Trophoblast cell (in vitro differentiated cells and primary cell): ENCODE measurements at regions not wholly inside any gene's neighbourhood (a gene's known extent, or its start where the extent isn't known, plus 50 kb on each side); places are given as distances from the start of the nearest gene placed in this dataset.

Source experiments
- DNase-seq, 2 donors: peaks; one replicate each; pipeline ENCODE4 v3.0.0-alpha.2; 2016
- H2AFZ ChIP-seq: 2 replicates; pipeline ENCODE4 v1.6.1; 2013; ENCODE audit warnings: low read length, moderate library complexity, mild to moderate bottlenecking; ENCODE audit not compliant: insufficient read depth, poor library complexity
- H2AK5ac ChIP-seq: 2 replicates; pipeline ENCODE4 v1.6.1; 2013; ENCODE audit warnings: mild to moderate bottlenecking, low read length
- H2BK120ac ChIP-seq: 2 replicates; pipeline ENCODE4 v1.6.1; 2013; ENCODE audit warnings: low read length, mild to moderate bottlenecking, moderate library complexity; ENCODE audit not compliant: insufficient read depth, poor library complexity
- H2BK12ac ChIP-seq: 2 replicates; pipeline ENCODE4 v1.6.1; 2013; ENCODE audit warnings: mild to moderate bottlenecking, low read length, moderate library complexity
- H2BK5ac ChIP-seq: 2 replicates; pipeline ENCODE4 v1.6.1; 2013; ENCODE audit warnings: low read length, low read depth, moderate library complexity, mild to moderate bottlenecking; ENCODE audit not compliant: poor library complexity
- H3K14ac ChIP-seq: 2 replicates; pipeline ENCODE4 v1.6.1; 2013; ENCODE audit warnings: mild to moderate bottlenecking, low read length
- H3K18ac ChIP-seq: 2 replicates; pipeline ENCODE4 v1.6.1; 2013; ENCODE audit warnings: mild to moderate bottlenecking, low read length
- H3K23ac ChIP-seq: 2 replicates; pipeline ENCODE4 v1.6.1; 2013; ENCODE audit warnings: low read length
- H3K27ac ChIP-seq: 2 replicates; pipeline ENCODE4 v1.5.1; 2013; ENCODE audit warnings: low read depth, mild to moderate bottlenecking, inconsistent platforms, low read length, moderate library complexity
- H3K27me3 ChIP-seq: 2 replicates; pipeline ENCODE4 v1.6.1; 2013; ENCODE audit warnings: inconsistent platforms, mild to moderate bottlenecking, low read length, moderate library complexity; ENCODE audit not compliant: insufficient read depth
- H3K36me3 ChIP-seq, 2 experiments: 1 replicate in 1 of 2; 2 replicates in 1 of 2; pipeline ENCODE4 v1.6.1; 2013; ENCODE audit warnings: low read length in 2 of 2, mild to moderate bottlenecking in 2 of 2, moderate library complexity in 1 of 2; ENCODE audit not compliant: insufficient read depth in 2 of 2, control insufficient read depth in 1 of 2
- H3K4ac ChIP-seq: 2 replicates; pipeline ENCODE4 v1.6.1; 2013; ENCODE audit warnings: low read depth, mild to moderate bottlenecking, low read length, moderate library complexity
- H3K4me1 ChIP-seq, 2 experiments: 1 replicate in 1 of 2; 2 replicates in 1 of 2; pipeline ENCODE4 v1.6.1; 2013; ENCODE audit warnings: low read length in 2 of 2, mild to moderate bottlenecking in 2 of 2, moderate library complexity in 1 of 2; ENCODE audit not compliant: insufficient read depth in 2 of 2, control insufficient read depth in 1 of 2
- H3K4me2 ChIP-seq: 2 replicates; pipeline ENCODE4 v1.6.1; 2013; ENCODE audit warnings: inconsistent platforms, mild to moderate bottlenecking, low read length, moderate library complexity
- H3K4me3 ChIP-seq: 2 replicates; pipeline ENCODE4 v1.5.1; 2013; ENCODE audit warnings: mild to moderate bottlenecking, low read depth, low read length, inconsistent platforms
- H3K79me1 ChIP-seq: one replicate; pipeline ENCODE4 v1.6.1; 2013; ENCODE audit warnings: low read length
- H3K79me2 ChIP-seq: 2 replicates; pipeline ENCODE4 v1.6.1; 2013; ENCODE audit warnings: low read length, mild to moderate bottlenecking; ENCODE audit not compliant: control insufficient read depth, insufficient read depth, poor library complexity
- H3K9ac ChIP-seq: 2 replicates; pipeline ENCODE4 v1.6.1; 2013; ENCODE audit warnings: mild to moderate bottlenecking, low read length
- H3K9me3 ChIP-seq: 2 replicates; pipeline ENCODE4 v1.6.1; 2013; ENCODE audit warnings: low read depth, mild to moderate bottlenecking, control low read depth, inconsistent platforms, low read length; ENCODE audit not compliant: insufficient read depth
- H4K12ac ChIP-seq: 2 replicates; pipeline ENCODE4 v1.6.1; 2013; ENCODE audit warnings: low read depth, mild to moderate bottlenecking, low read length, moderate library complexity
- H4K8ac ChIP-seq: 2 replicates; pipeline ENCODE4 v1.6.1; 2013; ENCODE audit warnings: low read depth, mild to moderate bottlenecking, low read length, moderate library complexity
- H4K91ac ChIP-seq: one replicate; pipeline ENCODE4 v1.6.1; 2013; ENCODE audit warnings: low read depth, mild to moderate bottlenecking, low read length, moderate library complexity
- WGBS: extraction: QIAGEN DNeasy Blood & Tissue Kit; methylation state at CpG from one replicate; pipeline ENCODE4 v1.1.7; 2013; ENCODE audit warnings: missing lambda C conversion rate; ENCODE audit not compliant: insufficient read length, insufficient coverage; ENCODE audit errors: extremely low coverage; 5-methylcytosine and 5-hydroxymethylcytosine counted together

GRCh38 chr7:156475666-156476065 is 164.9 kb upstream of the RNF32 start:
- DNase-seq, result no peak
- WGBS, result no CpG with 5 or more reads among the region's 5 CpGs

DNA sequence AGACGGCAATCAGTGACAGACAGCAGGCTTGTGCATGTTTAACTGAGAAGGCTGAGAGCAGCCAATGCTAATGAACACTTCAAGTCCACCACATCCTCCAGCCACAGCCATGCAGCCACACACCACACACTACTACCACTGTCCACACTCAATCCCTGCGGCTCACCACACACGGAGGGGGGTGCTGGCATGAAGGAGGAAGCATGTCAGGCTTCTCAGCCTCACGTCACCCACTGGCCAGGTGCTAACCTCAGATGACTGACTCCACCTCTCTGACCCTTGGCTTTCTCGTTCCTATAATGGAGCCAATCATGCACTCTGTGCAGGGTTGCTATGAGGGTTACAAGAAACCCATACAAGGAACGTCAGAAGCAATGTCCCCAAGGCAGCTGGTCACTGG is 165.4 kb upstream of the RNF32 start:
- no peaks in the 10 kb centered on the region for H3K79me2 ChIP-seq

More at GRCh38 chr7:156475666-156476065, 164.9 kb upstream of the RNF32 start:
- no peak overlapping the region for H2AFZ ChIP-seq
- no peaks in the 10 kb centered on the region for H3K79me2 ChIP-seq
- no peak overlapping the region for H3K14ac ChIP-seq
- H3K27me3 ChIP-seq, result no peaks in the 10 kb centered on the region
- H3K79me1 ChIP-seq, result no peaks in the 10 kb centered on the region
- H2BK5ac ChIP-seq, result no peak overlapping the region
- no peak overlapping the region for H3K18ac ChIP-seq
- no peaks in the 10 kb centered on the region for H3K36me3 ChIP-seq
- H3K4me3 ChIP-seq, result no peak overlapping the region
- H3K4ac ChIP-seq, result no peak overlapping the region
- H3K9ac ChIP-seq, result no peak overlapping the region
- H3K23ac ChIP-seq, result no peak overlapping the region
- H2BK120ac ChIP-seq, result no peak overlapping the region
- no peak overlapping the region for H3K27ac ChIP-seq
- no peak overlapping the region for H4K12ac ChIP-seq
- no peak overlapping the region for H2BK12ac ChIP-seq
- no peak overlapping the region for H3K4me2 ChIP-seq
- no peak overlapping the region for H4K91ac ChIP-seq
- no peak overlapping the region for H2AK5ac ChIP-seq
- H3K9me3 ChIP-seq, result peaks cover 4% of the 10 kb centered on the region
- peaks cover 0 to 9% of the 10 kb centered on the region in 2 experiments for H3K4me1 ChIP-seq
- H4K8ac ChIP-seq, result no peak overlapping the region

GRCh38 chr7:156474241-156474743 is 166.3 kb upstream of the RNF32 start:
- H2BK5ac ChIP-seq, result no peak overlapping the region
- no peak for DNase-seq
- no peaks in the 10 kb centered on the region for H3K36me3 ChIP-seq
- no peak overlapping the region for H3K23ac ChIP-seq
- H2AK5ac ChIP-seq, result no peak overlapping the region
- H2BK120ac ChIP-seq, result no peak overlapping the region
- no peak overlapping the region for H3K18ac ChIP-seq
- no peak overlapping the region for H3K14ac ChIP-seq
- H4K12ac ChIP-seq, result no peak overlapping the region
- no peak overlapping the region for H2AFZ ChIP-seq
- H4K91ac ChIP-seq, result no peak overlapping the region
- H3K9me3 ChIP-seq, result peaks cover 5% of the 10 kb centered on the region
- H4K8ac ChIP-seq, result no peak overlapping the region
- H2BK12ac ChIP-seq, result no peak overlapping the region
- no peak overlapping the region for H3K4me3 ChIP-seq
- no peak overlapping the region for H3K4ac ChIP-seq
- H3K79me2 ChIP-seq, result no peaks in the 10 kb centered on the region
- H3K4me1 ChIP-seq, result peaks cover 0 to 9% of the 10 kb centered on the region in 2 experiments
- no CpG with 5 or more reads among the region's 7 CpGs for WGBS
- H3K79me1 ChIP-seq, result no peaks in the 10 kb centered on the region
- H3K9ac ChIP-seq, result no peak overlapping the region
- no peak overlapping the region for H3K27ac ChIP-seq
- H3K27me3 ChIP-seq, result no peaks in the 10 kb centered on the region
- no peak overlapping the region for H3K4me2 ChIP-seq

More for the DNA sequence above, 165.4 kb upstream of the RNF32 start:
- H2BK5ac ChIP-seq, result no peak overlapping the region
- H3K23ac ChIP-seq, result no peak overlapping the region
- no peak overlapping the region for H3K14ac ChIP-seq
- no CpG with 5 or more reads among the region's 6 CpGs for WGBS
- no peak overlapping the region for H3K27ac ChIP-seq
- no peak overlapping the region for H4K12ac ChIP-seq
- no peak overlapping the region for H3K18ac ChIP-seq
- H2BK12ac ChIP-seq, result no peak overlapping the region
- H2BK120ac ChIP-seq, result no peak overlapping the region
- no peak overlapping the region for H4K91ac ChIP-seq
- H3K79me1 ChIP-seq, result no peaks in the 10 kb centered on the region
- no peak overlapping the region for H2AFZ ChIP-seq
- H3K9ac ChIP-seq, result no peak overlapping the region
- no peaks in the 10 kb centered on the region for H3K27me3 ChIP-seq
- H3K4me1 ChIP-seq, result peaks cover 0 to 9% of the 10 kb centered on the region in 2 experiments
- peaks cover 5% of the 10 kb centered on the region for H3K9me3 ChIP-seq
- no peak overlapping the region for H3K4me3 ChIP-seq
- no peak overlapping the region for H4K8ac ChIP-seq
- no peak overlapping the region for H3K4me2 ChIP-seq
- no peaks in the 10 kb centered on the region for H3K36me3 ChIP-seq
- DNase-seq, result no peak
- H3K4ac ChIP-seq, result no peak overlapping the region
- no peak overlapping the region for H2AK5ac ChIP-seq

DNA sequence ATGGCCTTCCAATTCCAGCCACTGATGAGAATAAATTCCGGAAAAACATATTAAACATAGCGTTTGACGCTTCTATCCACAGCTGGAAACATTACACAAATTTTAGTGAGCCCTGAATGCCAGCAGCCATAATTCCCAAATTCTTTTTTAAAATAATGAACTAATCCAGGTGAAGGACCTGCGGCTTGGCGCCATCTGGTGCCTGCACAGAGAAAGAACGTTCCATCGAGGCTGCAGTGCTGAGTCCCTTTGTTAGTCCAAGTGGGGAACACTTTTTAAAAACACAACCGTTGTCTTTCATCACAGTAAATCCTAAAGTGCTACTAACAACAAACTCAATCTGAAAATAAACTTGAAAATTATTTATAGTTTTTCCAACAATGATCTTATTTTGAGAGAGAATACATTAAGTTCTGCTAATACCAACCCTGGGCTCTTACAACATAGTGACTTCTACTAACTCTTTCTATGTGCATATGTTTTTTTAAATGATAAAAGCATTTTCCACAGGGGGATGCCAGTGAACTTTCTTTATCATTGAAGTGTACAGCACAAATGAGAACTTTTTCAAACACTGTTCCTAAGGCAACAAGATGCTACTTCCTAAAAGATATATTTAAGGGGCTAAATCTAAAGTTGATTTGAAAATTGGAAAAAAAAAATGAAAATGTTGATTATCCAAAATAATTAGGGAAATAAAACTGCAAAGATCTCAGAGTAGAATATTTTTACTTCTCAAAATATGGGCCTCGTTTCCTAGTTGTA is 166.9 kb upstream of the RNF32 start:
- H3K14ac ChIP-seq, result no peak overlapping the region
- H3K4ac ChIP-seq, result no peak overlapping the region
- no peak overlapping the region for H4K12ac ChIP-seq
- WGBS, result no CpG with 5 or more reads among the region's 9 CpGs
- H3K9me3 ChIP-seq, result peaks cover 5% of the 10 kb centered on the region
- no peak overlapping the region for H3K23ac ChIP-seq
- H2AK5ac ChIP-seq, result no peak overlapping the region
- no peak overlapping the region for H4K8ac ChIP-seq
- no peaks in the 10 kb centered on the region for H3K79me2 ChIP-seq
- peak; percentile 23 to 57 for DNase-seq
- H2BK12ac ChIP-seq, result no peak overlapping the region
- no peak overlapping the region for H2AFZ ChIP-seq
- H2BK120ac ChIP-seq, result no peak overlapping the region
- no peaks in the 10 kb centered on the region for H3K79me1 ChIP-seq
- H2BK5ac ChIP-seq, result no peak overlapping the region
- H3K4me2 ChIP-seq, result no peak overlapping the region
- peaks cover 0 to 9% of the 10 kb centered on the region in 2 experiments for H3K4me1 ChIP-seq
- no peak overlapping the region for H3K4me3 ChIP-seq
- no peaks in the 10 kb centered on the region for H3K27me3 ChIP-seq
- no peak overlapping the region for H3K9ac ChIP-seq
- H4K91ac ChIP-seq, result no peak overlapping the region
- no peak overlapping the region for H3K18ac ChIP-seq
- H3K27ac ChIP-seq, result no peak overlapping the region
- H3K36me3 ChIP-seq, result no peaks in the 10 kb centered on the region
